H1 (cell line): ENCODE measurements at regions not wholly inside any gene's neighbourhood (a gene's known extent, or its start where the extent isn't known, plus 50 kb on each side); places are given as distances from the start of the nearest gene placed in this dataset.

Source experiments
- CTCF ChIA-PET: fragments of 300-600 bp; sonication (Branson Sonifier 250); formaldehyde crosslinking; loops from one replicate; lab custom pipeline; 2021; ENCODE audit not compliant: partially characterized antibody; lab: Charles Lee
- POLR2A ChIA-PET: fragments of 300-600 bp; sonication (Branson Sonifier 250); formaldehyde crosslinking; loops from one replicate; lab custom pipeline; 2021; ENCODE audit warnings: inconsistent platforms; ENCODE audit not compliant: partially characterized antibody; lab: Charles Lee
- DNase-seq, 2 experiments: peaks; one replicate each; pipeline versions ENCODE4 v3.0.0 to v3.0.0-alpha.2; 2010 to 2022; ENCODE audit warnings: low spot score in 2 of 2, low read depth in 1 of 2, mixed read lengths in 1 of 2
- FAIRE-seq: peaks from 2 replicates; lab custom pipeline; 2011; peaks lifted over from hg19 to GRCh38; lab: Jason Lieb, UNC
- H2AFZ ChIP-seq: 2 replicates; pipeline ENCODE4 v1.8.1; 2012; ENCODE audit warnings: low read length, inconsistent platforms
- H2AK5ac ChIP-seq: 2 replicates; pipeline ENCODE4 v1.6.1; 2013; ENCODE audit warnings: low read depth, low read length
- H2BK120ac ChIP-seq: replicated peaks from 2 replicates; pipeline ENCODE3; 2013; ENCODE audit warnings: low read depth, low read length, inconsistent platforms
- H2BK12ac ChIP-seq: 2 replicates; pipeline ENCODE4 v1.6.1; 2013; ENCODE audit warnings: low read depth, low read length
- H2BK15ac ChIP-seq: 2 replicates; pipeline ENCODE4 v1.6.1; 2013; ENCODE audit warnings: low read length
- H2BK20ac ChIP-seq: 2 replicates; pipeline ENCODE4 v1.6.1; 2013; ENCODE audit warnings: low read length
- H2BK5ac ChIP-seq: 2 replicates; pipeline ENCODE4 v1.6.1; 2013; ENCODE audit warnings: low read depth, low read length
- H3K14ac ChIP-seq: 2 replicates; pipeline ENCODE4 v1.6.1; 2013; ENCODE audit warnings: inconsistent platforms; ENCODE audit not compliant: insufficient read length
- H3K18ac ChIP-seq: 2 replicates; pipeline ENCODE4 v1.6.1; 2013; ENCODE audit warnings: low read length; ENCODE audit errors: extremely low read depth
- H3K23ac ChIP-seq: 2 replicates; pipeline ENCODE4 v1.6.1; 2013; ENCODE audit warnings: inconsistent platforms; ENCODE audit not compliant: insufficient read length
- H3K23me2 ChIP-seq: 2 replicates; pipeline ENCODE4 v1.6.1; 2013; ENCODE audit warnings: low read depth, low read length
- H3K27ac ChIP-seq: 2 replicates; pipeline ENCODE4 v1.6.1; 2011; ENCODE audit warnings: low read depth, low read length, inconsistent platforms
- H3K27me3 ChIP-seq, 4 experiments: replicated peaks in 1 of 4; 1 replicate in 1 of 4; 2 replicates in 3 of 4; pipeline versions ENCODE4 v1.6.1 to v1.8.1; 2011 to 2013; ENCODE audit warnings: low read length in 3 of 4, mild to moderate bottlenecking in 3 of 4, inconsistent platforms in 2 of 4, mixed read lengths in 2 of 4, moderate library complexity in 1 of 4; ENCODE audit not compliant: control insufficient read depth in 3 of 4, insufficient read depth in 3 of 4; ENCODE audit errors: extremely low read depth in 1 of 4
- H3K36me3 ChIP-seq, 4 experiments: 2 replicates each; pipeline versions ENCODE4 v1.6.1 to v1.8.1; 2011 to 2013; ENCODE audit warnings: mild to moderate bottlenecking in 4 of 4, low read length in 3 of 4, moderate library complexity in 2 of 4, control low read depth in 1 of 4, inconsistent platforms in 1 of 4; ENCODE audit not compliant: insufficient read depth in 4 of 4, control insufficient read depth in 2 of 4
- H3K4ac ChIP-seq: replicated peaks from 2 replicates; pipeline ENCODE3; 2013; ENCODE audit warnings: low read length, low read depth, mixed read lengths, inconsistent platforms; ENCODE audit not compliant: insufficient read length
- H3K4me1 ChIP-seq, 4 experiments: replicated peaks in 1 of 4; 1 replicate in 1 of 4; 2 replicates in 3 of 4; pipeline versions ENCODE4 v1.6.1 to v1.8.1; 2011 to 2013; ENCODE audit warnings: low read length in 3 of 4, inconsistent platforms in 2 of 4, mixed read lengths in 1 of 4; ENCODE audit not compliant: insufficient read depth in 4 of 4, control insufficient read depth in 3 of 4
- H3K4me2 ChIP-seq, 2 experiments: 2 replicates each; pipeline versions ENCODE4 v1.6.1 to v1.8.1; 2011 to 2013; ENCODE audit warnings: low read depth in 2 of 2, low read length in 2 of 2, control low read depth in 1 of 2, inconsistent platforms in 1 of 2, mild to moderate bottlenecking in 1 of 2; ENCODE audit not compliant: insufficient read depth in 1 of 2
- H3K4me3 ChIP-seq, 4 experiments: fragments of 200-600, 300-600 bp in 1 of 4; sonication (generic), shearing (Covaris generic), sonication (Bioruptor Twin) in 1 of 4; 2 replicates each; pipeline versions ENCODE4 v1.5.1 to v1.8.1; 2011 to 2016; ENCODE audit warnings: low read length in 4 of 4, low read depth in 3 of 4, control low read depth in 2 of 4, inconsistent platforms in 2 of 4, mild to moderate bottlenecking in 2 of 4, mixed read lengths in 1 of 4, moderate library complexity in 1 of 4; ENCODE audit not compliant: insufficient read depth in 2 of 4; ENCODE audit errors: extremely low read depth in 1 of 4
- H3K56ac ChIP-seq: replicated peaks from 2 replicates; pipeline ENCODE3; 2013; ENCODE audit warnings: low read depth, mild to moderate bottlenecking, mixed read lengths, low read length, inconsistent platforms; ENCODE audit not compliant: insufficient read length
- H3K79me1 ChIP-seq: 2 replicates; pipeline ENCODE4 v1.6.1; 2013; ENCODE audit warnings: low read depth, low read length, control low read depth
- H3K79me2 ChIP-seq, 2 experiments: 2 replicates each; pipeline versions ENCODE4 v1.6.1 to v1.8.1; 2012 to 2013; ENCODE audit warnings: low read length in 2 of 2, mild to moderate bottlenecking in 2 of 2, inconsistent platforms in 1 of 2; ENCODE audit not compliant: insufficient read depth in 2 of 2, control insufficient read depth in 1 of 2
- H3K9ac ChIP-seq, 4 experiments: replicated peaks in 1 of 4; 1 replicate in 1 of 4; 2 replicates in 3 of 4; pipeline versions ENCODE4 v1.6.1 to v1.8.1; 2011 to 2013; ENCODE audit warnings: low read depth in 3 of 4, low read length in 3 of 4, control low read depth in 2 of 4, mild to moderate bottlenecking in 2 of 4, moderate library complexity in 2 of 4, inconsistent platforms in 1 of 4; ENCODE audit errors: extremely low read depth in 1 of 4
- H3K9me3 ChIP-seq, 2 experiments: 2 replicates each; pipeline versions ENCODE4 v1.6.1 to v1.8.1; 2012 to 2013; ENCODE audit warnings: mild to moderate bottlenecking in 2 of 2, moderate library complexity in 2 of 2, control low read depth in 1 of 2, inconsistent platforms in 1 of 2, low read depth in 1 of 2, low read length in 1 of 2, mixed read lengths in 1 of 2; ENCODE audit not compliant: insufficient read depth in 2 of 2
- H4K20me1 ChIP-seq, 2 experiments: replicated peaks in 1 of 2; 2 replicates each; pipeline versions ENCODE3 to v1.8.1; 2011 to 2013; ENCODE audit warnings: inconsistent platforms in 2 of 2, low read length in 2 of 2, mild to moderate bottlenecking in 1 of 2; ENCODE audit not compliant: insufficient read depth in 2 of 2, control insufficient read depth in 1 of 2
- H4K5ac ChIP-seq: 2 replicates; pipeline ENCODE4 v1.6.1; 2013; ENCODE audit warnings: low read length, low read depth, mixed read lengths, inconsistent platforms; ENCODE audit not compliant: insufficient read length
- H4K8ac ChIP-seq: 2 replicates; pipeline ENCODE4 v1.8.0; 2013; ENCODE audit warnings: mild to moderate bottlenecking, moderate library complexity, low read length, inconsistent platforms; ENCODE audit not compliant: insufficient read depth; ENCODE audit errors: extremely low read depth
- H4K91ac ChIP-seq: replicated peaks from 2 replicates; pipeline ENCODE3; 2013; ENCODE audit warnings: low read length, mixed read lengths, inconsistent platforms; ENCODE audit not compliant: insufficient read length
- BCL11A ChIP-seq, 2 experiments: IDR thresholded peaks; one replicate each; pipeline ENCODE4 v1.6.1; 2011; ENCODE audit warnings: low read depth in 2 of 2, low read length in 2 of 2, mild to moderate bottlenecking in 2 of 2
- MAFK ChIP-seq: IDR thresholded peaks from 2 replicates; pipeline ENCODE4 v1.6.1; 2012; ENCODE audit warnings: low read depth, mild to moderate bottlenecking, improper control_type of control experiment, low read length
- NANOG ChIP-seq: IDR thresholded peaks from 2 replicates; pipeline ENCODE4 v1.6.1; 2011; ENCODE audit warnings: low read length, low read depth, mild to moderate bottlenecking, inconsistent platforms; ENCODE audit not compliant: insufficient read depth, poor library complexity, severe bottlenecking
- RAD21 ChIP-seq, 2 experiments: IDR thresholded peaks in 1 of 2; conservative IDR thresholded peaks in 1 of 2; 2 replicates each; pipeline ENCODE4 v1.6.1; 2011; ENCODE audit warnings: low read depth in 2 of 2, low read length in 2 of 2, improper control_type of control experiment in 1 of 2, inconsistent platforms in 1 of 2, mild to moderate bottlenecking in 1 of 2, moderate library complexity in 1 of 2
- SP4 ChIP-seq: IDR thresholded peaks from 2 replicates; pipeline ENCODE4 v1.6.1; 2012; ENCODE audit warnings: low read length, inconsistent platforms
- SUZ12 ChIP-seq: fragments of 200-600 bp; sonication (generic); IDR thresholded peaks from 2 replicates; pipeline ENCODE4 v1.6.1; 2012; ENCODE audit warnings: mild to moderate bottlenecking, inconsistent platforms, low read length, moderate library complexity, mixed read lengths
- YY1 ChIP-seq: IDR thresholded peaks from 2 replicates; pipeline ENCODE4 v1.6.1; 2011; ENCODE audit warnings: low read depth, mild to moderate bottlenecking, low read length
- WGBS, 2 experiments: shearing (Covaris generic) in 1 of 2; methylation state at CpG; one replicate each; pipeline versions ENCODE4 v1.1.6 to v1.1.7; 2013 to 2015; ENCODE audit warnings: low lambda C conversion rate in 2 of 2, mixed read lengths in 2 of 2, inconsistent platforms in 1 of 2, low coverage in 1 of 2, missing lambda C conversion rate in 1 of 2; ENCODE audit not compliant: insufficient replicate concordance in 2 of 2, insufficient coverage in 1 of 2, insufficient read length in 1 of 2; ENCODE audit errors: extremely low coverage in 1 of 2, missing lambda C conversion rate in 1 of 2; 5-methylcytosine and 5-hydroxymethylcytosine counted together

- H3K79me1 ChIP-seq: no peaks in the 10 kb centered on the region
- H3K9ac ChIP-seq: no peak overlapping the region
- H2AFZ ChIP-seq: no peak overlapping the region
- H4K8ac ChIP-seq: no peak overlapping the region
- H3K4me3 ChIP-seq: no peak overlapping the region
- POLR2A ChIA-PET: no interaction called here
- H3K23ac ChIP-seq: no peak overlapping the region
- no peak overlapping the region for H2BK120ac ChIP-seq
- H3K79me2 ChIP-seq: no peaks in the 10 kb centered on the region
- H3K36me3 ChIP-seq: no peaks in the 10 kb centered on the region
- CTCF ChIA-PET: no interaction called here
- DNase-seq (no peak), FAIRE-seq (no peak)
- H3K18ac ChIP-seq: no peak overlapping the region
- no peak overlapping the region for H3K27ac ChIP-seq
- H2BK5ac ChIP-seq: no peak overlapping the region
- TF ChIP-seq SP4 (no peak), MAFK (peak; percentile 33; the same call in 1 of the 2 replicates), RAD21 (IDR thresholded peaks at IDR 0.05 in 1 of 2, conservative IDR thresholded peaks at IDR 0.05 in 1 of 2; ENCODE audit: low read depth in 2 of 2, low read length in 2 of 2) (no peak), SUZ12 (no peak), YY1 (no peak), NANOG (no peak), BCL11A (IDR thresholded peaks at IDR 0.05; ENCODE audit: low read depth in 2 of 2, low read length in 2 of 2) (no peak)
- H4K5ac ChIP-seq: no peak overlapping the region
- no peak overlapping the region for H3K4ac ChIP-seq
- no peaks in the 10 kb centered on the region for H4K20me1 ChIP-seq
- H2BK15ac ChIP-seq: no peak overlapping the region
- no peak overlapping the region for H2BK20ac ChIP-seq
- no peak overlapping the region for H4K91ac ChIP-seq
- H2BK12ac ChIP-seq: no peak overlapping the region
- 86% methylated on average over 2 of the region's 2 CpGs; no CpG with 5 or more reads in 1 of the 2 experiments for WGBS, 2 experiments
- no peaks in the 10 kb centered on the region for H3K27me3 ChIP-seq
- H3K23me2 ChIP-seq: no peaks in the 10 kb centered on the region
- no peaks in the 10 kb centered on the region for H3K9me3 ChIP-seq
- no peak overlapping the region for H2AK5ac ChIP-seq
- H3K4me1 ChIP-seq: no peaks in the 10 kb centered on the region; a peak in 1 of 7 replicates
- no peak overlapping the region for H3K4me2 ChIP-seq
- no peak overlapping the region for H3K14ac ChIP-seq
- H3K56ac ChIP-seq: no peak overlapping the region
Measured at GRCh38 chr6:23306251-23306950, 737.0 kb downstream of the HDGFL1 start.
